H9 (cell line): ENCODE measurements at regions not wholly inside any gene's neighbourhood (a gene's known extent, or its start where the extent isn't known, plus 50 kb on each side); places are given as distances from the start of the nearest gene placed in this dataset.
"Not testable (repeated sequence)": the region's sequence is repeated elsewhere in the genome, so short reads cannot be mapped to it uniquely, and the experiment has no call there.

Source experiments
- DNase-seq: peaks from one replicate; pipeline ENCODE4 v3.0.0-alpha.2; 2017
- H2AFZ ChIP-seq: one replicate; pipeline ENCODE4 v1.6.1; 2013; ENCODE audit warnings: mild to moderate bottlenecking, low read length, control low read depth, moderate library complexity
- H2AK5ac ChIP-seq: 2 replicates; pipeline ENCODE4 v1.6.1; 2013; ENCODE audit warnings: low read length, control low read depth, mixed read lengths; ENCODE audit not compliant: insufficient read length
- H2BK120ac ChIP-seq: one replicate; pipeline ENCODE4 v1.6.1; 2013; ENCODE audit warnings: low read depth, mild to moderate bottlenecking, low read length, control low read depth, inconsistent platforms; ENCODE audit not compliant: poor library complexity, severe bottlenecking
- H2BK12ac ChIP-seq: 2 replicates; pipeline ENCODE4 v1.6.1; 2013; ENCODE audit warnings: low read length, control low read depth, mixed read lengths, low read depth; ENCODE audit not compliant: insufficient read length
- H2BK15ac ChIP-seq: 2 replicates; pipeline ENCODE4 v1.6.1; 2013; ENCODE audit warnings: low read depth, low read length, control low read depth
- H2BK20ac ChIP-seq: one replicate; pipeline ENCODE4 v1.6.1; 2013; ENCODE audit warnings: low read depth, mild to moderate bottlenecking, low read length, control low read depth, inconsistent platforms; ENCODE audit not compliant: poor library complexity, severe bottlenecking
- H2BK5ac ChIP-seq: 2 replicates; pipeline ENCODE4 v1.6.1; 2013; ENCODE audit warnings: low read length, control low read depth, mixed read lengths; ENCODE audit not compliant: insufficient read length
- H3K14ac ChIP-seq: 2 replicates; pipeline ENCODE4 v1.6.1; 2013; ENCODE audit warnings: low read length, control low read depth; ENCODE audit not compliant: insufficient read depth
- H3K18ac ChIP-seq: 2 replicates; pipeline ENCODE4 v1.6.1; 2013; ENCODE audit warnings: low read depth, mild to moderate bottlenecking, mixed read lengths, low read length, control low read depth; ENCODE audit not compliant: insufficient read length
- H3K23ac ChIP-seq: 2 replicates; pipeline ENCODE4 v1.6.1; 2013; ENCODE audit warnings: low read length, control low read depth, mixed read lengths, low read depth; ENCODE audit not compliant: insufficient read length
- H3K23me2 ChIP-seq: 2 replicates; pipeline ENCODE4 v1.6.1; 2013; ENCODE audit warnings: low read depth, mild to moderate bottlenecking, mixed read lengths, low read length, control low read depth; ENCODE audit not compliant: insufficient read length, poor library complexity, severe bottlenecking
- H3K27ac ChIP-seq: 2 replicates; pipeline ENCODE4 v1.5.1; 2013; ENCODE audit warnings: low read length, control low read depth, mixed read lengths, low read depth; ENCODE audit not compliant: insufficient read length
- H3K27me3 ChIP-seq: 2 replicates; pipeline ENCODE4 v1.6.1; 2013; ENCODE audit warnings: low read length, control low read depth, inconsistent platforms; ENCODE audit not compliant: insufficient read depth
- H3K4ac ChIP-seq: 2 replicates; pipeline ENCODE4 v1.6.1; 2013; ENCODE audit warnings: low read depth, mild to moderate bottlenecking, control low read depth, inconsistent platforms, low read length, moderate library complexity
- H3K4me1 ChIP-seq: 2 replicates; pipeline ENCODE4 v1.6.1; 2013; ENCODE audit warnings: low read length, control low read depth, inconsistent platforms; ENCODE audit not compliant: insufficient read depth
- H3K4me2 ChIP-seq: 2 replicates; pipeline ENCODE4 v1.6.1; 2013; ENCODE audit warnings: low read length, control low read depth, mixed read lengths; ENCODE audit not compliant: insufficient read length, insufficient read depth
- H3K56ac ChIP-seq: 2 replicates; pipeline ENCODE4 v1.6.1; 2013; ENCODE audit warnings: low read depth, mild to moderate bottlenecking, mixed read lengths, low read length, control low read depth; ENCODE audit not compliant: insufficient read length
- H3K79me1 ChIP-seq: 2 replicates; pipeline ENCODE4 v1.6.1; 2013; ENCODE audit warnings: low read depth, mild to moderate bottlenecking, moderate library complexity, low read length, control low read depth, inconsistent platforms; ENCODE audit not compliant: insufficient read depth, poor library complexity, severe bottlenecking
- H3K79me2 ChIP-seq: 2 replicates; pipeline ENCODE4 v1.6.1; 2013; ENCODE audit warnings: low read length, control low read depth, inconsistent platforms; ENCODE audit not compliant: insufficient read depth
- H3K9ac ChIP-seq: 2 replicates; pipeline ENCODE4 v1.6.1; 2013; ENCODE audit warnings: low read length, control low read depth, mixed read lengths; ENCODE audit not compliant: insufficient read length; ENCODE audit errors: extremely low read depth
- H3K9me3 ChIP-seq: one replicate; pipeline ENCODE4 v1.6.1; 2013; ENCODE audit warnings: low read depth, low read length, inconsistent platforms; ENCODE audit not compliant: control insufficient read depth
- H3T11ph ChIP-seq: one replicate; pipeline ENCODE4 v1.6.1; 2013; ENCODE audit warnings: mild to moderate bottlenecking, low read length, control low read depth, inconsistent platforms
- H4K20me1 ChIP-seq: one replicate; pipeline ENCODE4 v1.6.1; 2013; ENCODE audit not compliant: control insufficient read depth, insufficient read length, insufficient read depth
- H4K5ac ChIP-seq: 2 replicates; pipeline ENCODE4 v1.6.1; 2013; ENCODE audit warnings: low read depth, mild to moderate bottlenecking, mixed read lengths, low read length, control low read depth; ENCODE audit not compliant: insufficient read length
- H4K8ac ChIP-seq: replicated peaks from 2 replicates; pipeline ENCODE4 v1.6.1; 2013; ENCODE audit warnings: low read length, control low read depth, mixed read lengths, low read depth; ENCODE audit not compliant: insufficient read length
- H4K91ac ChIP-seq: 2 replicates; pipeline ENCODE4 v1.6.1; 2013; ENCODE audit warnings: low read depth, mild to moderate bottlenecking, moderate library complexity, mixed read lengths, low read length, control low read depth; ENCODE audit not compliant: insufficient read length
- H3K27ac Mint-ChIP-seq, 3 experiments: 2 replicates in 2 of 3; 3 replicates in 1 of 3; pipeline ENCODE4 v1.8.0; 2020 to 2021; ENCODE audit warnings: mixed read lengths in 3 of 3, mild to moderate bottlenecking in 1 of 3, moderate library complexity in 1 of 3
- H3K27me3 Mint-ChIP-seq: 2 replicates; pipeline ENCODE4 v1.8.0; 2021; ENCODE audit warnings: low read depth, mild to moderate bottlenecking, moderate library complexity, mixed read lengths
- H3K36me3 Mint-ChIP-seq, 3 experiments: 2 replicates in 2 of 3; 3 replicates in 1 of 3; pipeline ENCODE4 v1.8.0; 2020 to 2021; ENCODE audit warnings: low read depth in 3 of 3, mixed read lengths in 3 of 3; ENCODE audit not compliant: insufficient read depth in 1 of 3
- H3K4me1 Mint-ChIP-seq, 2 experiments: 2 replicates each; pipeline ENCODE4 v1.8.0; 2020; ENCODE audit warnings: mixed read lengths in 2 of 2
- H3K4me3 Mint-ChIP-seq, 2 experiments: 2 replicates in 1 of 2; 3 replicates in 1 of 2; pipeline ENCODE4 v1.8.0; 2020 to 2021; ENCODE audit warnings: mild to moderate bottlenecking in 2 of 2, mixed read lengths in 2 of 2, moderate library complexity in 1 of 2
- H3K9me3 Mint-ChIP-seq, 2 experiments: 2 replicates in 1 of 2; 3 replicates in 1 of 2; pipeline ENCODE4 v1.8.0; 2020; ENCODE audit warnings: mild to moderate bottlenecking in 2 of 2, mixed read lengths in 2 of 2, moderate library complexity in 1 of 2
- WGBS: extraction: QIAGEN DNeasy Blood & Tissue Kit; methylation state at CpG from one replicate; pipeline ENCODE4 v1.1.7; 2013; ENCODE audit warnings: missing lambda C conversion rate, low lambda C conversion rate, mixed read lengths; ENCODE audit not compliant: insufficient read length; ENCODE audit errors: extremely low coverage; 5-methylcytosine and 5-hydroxymethylcytosine counted together

GRCh38 chr21:5243257-5243656, 5278.1 kb upstream of the TPTE start:
- not testable (repeated sequence) for H3K4me1 Mint-ChIP-seq, H3K14ac ChIP-seq, H2BK5ac ChIP-seq, H3K9ac ChIP-seq, H3K79me1 ChIP-seq, H2BK120ac ChIP-seq, H3K56ac ChIP-seq, H2BK12ac ChIP-seq, H3K27me3 ChIP-seq, H4K91ac ChIP-seq, H4K20me1 ChIP-seq, H3K27me3 Mint-ChIP-seq, H2AFZ ChIP-seq, H4K5ac ChIP-seq, H3K4me3 Mint-ChIP-seq, H2AK5ac ChIP-seq, H3K27ac Mint-ChIP-seq, H3K4ac ChIP-seq, H3K23me2 ChIP-seq, H3K4me1 ChIP-seq, H2BK20ac ChIP-seq, H3K23ac ChIP-seq, DNase-seq, H3K18ac ChIP-seq, H3K4me2 ChIP-seq, H3K27ac ChIP-seq, H3K79me2 ChIP-seq, H2BK15ac ChIP-seq, H4K8ac ChIP-seq, H3T11ph ChIP-seq
- WGBS: no CpG with 5 or more reads among the region's 2 CpGs
- Mint-ChIP-seq H3K36me3 (peaks cover 29 to 68% (median 40%) of the 10 kb centered on the region in 3 experiments), H3K9me3 (peaks cover 88 to 90% of the 10 kb centered on the region in 2 experiments)
- peaks cover 92% of the 10 kb centered on the region for H3K9me3 ChIP-seq

GRCh38 chr21:5243715-5244375, 5277.5 kb upstream of the TPTE start:
- not testable (repeated sequence) for H4K8ac ChIP-seq, H3K4me1 ChIP-seq, H3K27me3 Mint-ChIP-seq, H3K4me2 ChIP-seq, H2BK120ac ChIP-seq, H3K4me3 Mint-ChIP-seq, H3K4ac ChIP-seq, H3T11ph ChIP-seq, H3K14ac ChIP-seq, H3K27ac ChIP-seq, H3K27ac Mint-ChIP-seq, H3K79me2 ChIP-seq, H2BK15ac ChIP-seq, H3K79me1 ChIP-seq, H2BK5ac ChIP-seq, H2BK20ac ChIP-seq, H3K23ac ChIP-seq, H2BK12ac ChIP-seq, H2AFZ ChIP-seq, H3K27me3 ChIP-seq, H3K18ac ChIP-seq, H4K91ac ChIP-seq, H4K5ac ChIP-seq, H3K9ac ChIP-seq, H3K23me2 ChIP-seq, H2AK5ac ChIP-seq, H4K20me1 ChIP-seq, H3K56ac ChIP-seq, H3K4me1 Mint-ChIP-seq, DNase-seq
- peaks cover 29 to 71% (median 41%) of the 10 kb centered on the region in 3 experiments for H3K36me3 Mint-ChIP-seq
- peaks cover 91 to 93% of the 10 kb centered on the region in 2 experiments for H3K9me3 Mint-ChIP-seq
- peaks cover 92% of the 10 kb centered on the region for H3K9me3 ChIP-seq
- no CpG with 5 or more reads among the region's 17 CpGs for WGBS
